GM21390 (cell line): ENCODE measurements at regions not wholly inside any gene's neighbourhood (a gene's known extent, or its start where the extent isn't known, plus 50 kb on each side); places are given as distances from the start of the nearest gene placed in this dataset.

Experiments
- ATAC-seq: cut with Tn5 transposase; IDR thresholded peaks from one replicate; pipeline ENCODE4 v1.9.1; 2021; ENCODE audit not compliant: unreplicated experiment

DNA sequence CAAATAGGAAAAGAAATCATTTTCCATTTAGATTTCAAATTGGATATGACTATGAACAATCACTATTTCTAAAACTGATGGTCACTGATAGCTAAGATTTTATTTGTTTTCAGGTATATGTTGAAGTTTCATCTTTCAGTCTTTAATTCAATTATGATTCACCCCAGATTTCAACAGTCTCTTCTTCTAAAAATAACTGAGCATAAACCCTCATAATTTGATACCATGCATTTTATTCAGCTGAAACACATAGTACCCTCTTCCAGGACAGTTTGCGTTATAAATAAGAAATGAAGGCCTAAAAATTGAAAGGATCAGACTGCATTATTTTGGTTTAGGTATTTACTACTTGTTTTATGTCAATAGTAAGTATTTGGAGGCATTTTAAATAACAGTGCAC lies 428.5 kb upstream of the NBEA start:
- ATAC-seq, result no peak

- ATAC-seq, result no peak
Measured at GRCh38 chr13:34515201-34515600, 426.9 kb upstream of the NBEA start.

- no peak for ATAC-seq
Measured at GRCh38 chr13:34521171-34521570, 420.9 kb upstream of the NBEA start.

DNA sequence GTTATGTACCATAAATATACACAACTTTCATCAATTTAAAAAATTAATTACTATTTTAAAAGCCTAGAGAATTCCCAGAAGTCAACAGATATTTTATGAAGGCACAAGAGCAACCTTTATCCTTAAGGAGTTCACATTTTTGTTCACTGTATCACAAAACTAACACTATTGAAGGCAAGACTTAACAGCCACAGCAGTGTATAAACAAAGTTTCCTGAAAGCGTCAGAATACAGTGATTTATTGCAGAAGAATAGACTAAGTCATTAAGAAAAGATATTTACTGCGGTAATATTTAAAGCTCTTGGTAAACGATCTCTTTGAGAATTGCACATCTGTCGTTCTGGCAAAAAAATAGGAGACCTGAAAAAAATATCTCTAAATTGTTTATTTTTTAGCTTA lies 419.3 kb upstream of the NBEA start:
- no peak for ATAC-seq

GRCh38 chr13:34523406-34523805 lies 418.7 kb upstream of the NBEA start:
- ATAC-seq, result no peak

DNA sequence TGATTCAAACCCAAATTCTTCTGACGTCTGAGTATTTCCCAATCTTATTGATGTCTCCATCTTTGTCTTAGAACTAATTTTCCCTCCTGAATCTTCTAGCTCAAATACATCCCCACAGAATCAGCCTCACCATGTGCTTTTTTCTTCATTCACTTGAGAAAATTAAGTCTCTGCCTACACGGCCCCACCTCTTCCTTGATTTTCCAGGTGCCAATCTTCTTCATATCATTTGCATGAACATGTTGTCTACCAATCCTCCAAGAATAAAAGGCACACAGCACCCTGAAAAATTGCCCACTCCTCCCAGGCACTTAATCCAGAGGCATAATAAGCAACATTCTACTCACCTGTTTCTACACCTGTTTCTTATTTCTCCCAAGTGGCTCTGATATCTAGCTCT lies 408.1 kb upstream of the NBEA start:
- no peak for ATAC-seq

GRCh38 chr13:34542321-34542720 lies 399.7 kb upstream of the NBEA start:
- ATAC-seq, result no peak

DNA sequence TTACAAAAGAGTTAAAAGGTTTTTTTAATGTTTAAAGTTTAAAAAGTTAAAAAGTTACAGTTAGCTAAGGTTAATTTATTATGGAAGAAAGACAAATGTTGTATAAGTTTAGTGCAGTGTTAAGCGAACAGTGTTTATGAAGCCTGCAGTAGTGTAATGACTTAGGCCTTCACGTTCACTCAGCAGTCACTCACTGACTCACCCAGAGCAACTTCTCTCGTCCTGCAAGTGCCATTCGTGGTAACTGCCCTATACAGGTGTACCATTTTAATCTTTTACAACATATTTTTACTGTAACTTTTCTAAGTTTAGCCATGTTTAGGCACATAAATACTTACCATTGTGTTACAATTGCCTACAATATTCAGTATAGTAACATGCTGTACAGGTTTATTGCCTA lies 398.2 kb upstream of the NBEA start:
- no peak for ATAC-seq

- ATAC-seq, result no peak
Measured at GRCh38 chr13:34545461-34545860, 396.6 kb upstream of the NBEA start.

- no peak for ATAC-seq
Measured at GRCh38 chr13:34546344-34547250, 395.5 kb upstream of the NBEA start.

DNA sequence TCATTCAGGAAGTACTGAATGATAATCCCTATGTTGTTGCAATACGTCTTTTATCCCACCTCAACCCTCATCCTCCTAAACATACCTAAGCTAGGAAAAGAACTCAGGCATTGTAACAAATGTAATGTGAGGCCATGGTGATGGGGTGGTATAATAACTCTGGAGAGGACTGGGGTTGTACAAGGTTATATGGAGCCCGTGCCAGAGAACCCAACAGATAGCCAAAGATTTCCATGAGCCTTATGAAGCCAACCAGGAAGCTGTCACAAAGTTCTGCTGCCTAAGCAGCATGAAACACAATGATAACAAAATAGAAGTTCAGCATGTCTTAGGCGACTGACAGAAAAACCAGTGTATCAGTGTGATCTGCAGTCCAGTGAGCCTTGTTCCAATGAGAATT lies 394.1 kb upstream of the NBEA start:
- no peak for ATAC-seq

DNA sequence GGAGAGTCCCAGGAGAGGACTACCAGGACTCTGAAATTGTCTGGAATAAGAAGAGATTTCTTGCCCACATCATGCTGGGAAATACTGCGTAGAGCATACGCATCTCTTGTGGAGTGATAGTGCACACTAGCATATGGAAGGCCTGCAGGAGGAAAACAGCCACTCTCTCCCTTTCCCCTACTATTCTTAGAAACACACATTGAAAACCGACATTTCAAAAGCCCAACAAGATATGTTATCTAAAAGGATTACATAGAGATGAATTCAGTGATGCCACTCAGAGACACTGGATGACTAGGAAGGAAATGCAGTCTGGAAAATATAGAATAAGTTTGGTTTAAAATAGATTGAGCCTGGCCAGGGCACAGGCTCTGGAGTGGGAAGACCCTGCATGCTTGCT lies 388.7 kb upstream of the NBEA start:
- ATAC-seq, result no peak

DNA sequence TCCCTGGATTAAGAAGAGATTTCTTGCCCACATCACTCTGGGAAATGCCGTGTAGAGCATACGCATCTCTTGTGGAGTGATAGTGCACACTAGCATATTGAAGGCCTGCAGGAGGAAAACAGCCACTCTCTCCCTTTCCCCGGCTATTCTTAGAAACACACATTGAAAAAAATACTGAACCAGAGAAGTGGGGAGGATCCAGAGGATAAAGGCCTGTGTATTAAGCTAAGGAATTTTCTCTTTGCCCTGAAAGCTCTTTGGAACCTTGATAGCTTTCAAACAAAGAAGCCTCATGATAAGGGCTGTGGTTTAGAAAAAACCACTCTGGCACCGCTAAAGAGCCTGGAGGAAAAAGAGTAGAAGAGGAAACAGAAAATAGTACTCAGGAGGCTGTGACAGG lies 386.1 kb upstream of the NBEA start:
- ATAC-seq, result no peak

DNA sequence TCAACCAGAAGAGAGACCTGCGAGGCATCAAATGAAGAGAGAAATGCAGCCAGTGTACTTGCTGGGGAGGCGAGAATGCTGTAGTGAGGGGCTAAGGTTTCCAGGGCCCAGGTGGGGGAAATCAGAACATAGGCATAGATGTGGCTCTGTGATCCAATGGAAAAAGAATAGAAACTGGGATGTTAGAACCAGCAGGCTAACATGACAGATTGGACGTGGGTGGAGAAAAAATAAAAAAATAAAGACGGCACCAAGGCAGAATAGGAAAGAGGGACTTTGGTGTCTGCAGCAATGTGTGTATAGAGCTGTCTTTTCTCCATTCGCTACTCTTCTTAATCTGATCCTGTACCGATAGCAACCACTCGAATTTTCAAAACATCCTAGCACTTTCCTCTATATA lies 381.0 kb upstream of the NBEA start:
- ATAC-seq, result no peak

GRCh38 chr13:34567597-34567996 lies 374.5 kb upstream of the NBEA start:
- ATAC-seq, result no peak

DNA sequence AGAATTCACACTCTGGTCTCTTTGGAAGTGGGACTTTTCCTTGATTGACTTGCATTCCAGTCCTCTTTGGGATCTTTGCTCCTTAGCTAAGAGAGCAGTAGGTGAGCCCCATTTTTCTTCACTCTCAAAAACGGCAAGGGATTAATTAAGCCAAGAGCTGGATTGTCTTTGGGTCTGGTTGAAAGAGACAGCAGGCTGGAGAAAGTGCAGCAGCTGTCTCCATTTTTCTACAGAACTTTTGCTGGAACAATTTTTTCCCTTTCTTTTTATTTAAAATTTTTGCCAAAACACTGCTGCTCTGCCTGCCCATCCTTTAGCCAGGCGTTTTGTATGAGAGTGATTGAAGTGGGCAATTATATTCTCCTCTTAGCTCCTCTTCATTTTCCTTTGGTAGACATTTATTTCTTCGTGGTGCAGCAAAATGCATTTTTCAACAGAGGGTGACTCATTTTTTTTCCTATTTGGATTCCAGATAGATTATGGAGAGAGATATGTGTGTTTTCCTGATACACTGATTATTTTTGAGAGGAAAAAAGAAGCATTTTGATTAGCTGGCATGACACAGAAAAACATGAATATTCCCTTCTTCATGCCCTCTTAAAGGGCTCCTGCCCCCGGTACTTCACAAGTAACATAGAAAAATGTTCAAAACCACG lies 371.2 kb upstream of the NBEA start:
- ATAC-seq, result no peak

GRCh38 chr13:34571716-34572115 lies 370.4 kb upstream of the NBEA start:
- ATAC-seq, result no peak

DNA sequence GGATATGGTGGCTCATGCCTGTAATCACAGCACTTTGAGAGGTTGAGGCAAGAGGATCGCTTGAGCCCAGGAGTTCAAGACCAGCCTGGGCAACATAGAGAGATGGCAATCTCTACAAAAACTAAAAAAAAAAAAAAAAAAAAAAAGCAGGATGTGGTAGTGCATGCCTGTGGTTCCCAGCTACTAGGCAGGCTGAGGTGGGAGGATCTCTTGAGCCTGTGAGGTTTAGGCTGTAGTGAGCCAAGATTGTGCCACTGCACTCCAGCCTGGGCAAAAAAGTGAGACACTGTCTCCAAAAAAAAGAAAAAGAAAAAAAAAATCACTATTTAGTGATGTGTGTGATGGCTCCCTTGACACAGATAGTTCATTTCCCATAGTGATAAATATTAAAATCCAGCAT lies 365.0 kb upstream of the NBEA start:
- ATAC-seq, result no peak

DNA sequence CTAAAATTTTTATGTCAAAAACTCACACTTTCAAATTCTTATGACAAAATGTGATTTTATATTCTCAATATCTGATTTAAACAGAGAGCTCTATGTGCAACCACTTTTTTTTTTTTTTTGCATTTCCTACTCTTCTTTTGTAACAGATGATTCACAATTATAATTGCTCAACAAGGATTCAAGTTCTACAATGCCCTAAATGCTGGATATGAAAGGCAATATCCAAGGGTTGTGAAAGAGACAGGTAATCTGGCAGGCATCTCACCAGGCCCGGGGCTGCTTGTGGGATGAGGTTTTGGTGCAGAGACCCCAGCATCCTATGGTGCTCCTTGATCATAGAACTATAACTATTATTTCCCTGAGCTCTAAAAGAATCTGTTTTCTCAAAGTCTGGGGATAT lies 363.6 kb upstream of the NBEA start:
- no peak for ATAC-seq

- ATAC-seq, result no peak
Measured at GRCh38 chr13:34578917-34579316, 363.2 kb upstream of the NBEA start.

GRCh38 chr13:34583181-34583580 lies 358.9 kb upstream of the NBEA start:
- ATAC-seq, result no peak

DNA sequence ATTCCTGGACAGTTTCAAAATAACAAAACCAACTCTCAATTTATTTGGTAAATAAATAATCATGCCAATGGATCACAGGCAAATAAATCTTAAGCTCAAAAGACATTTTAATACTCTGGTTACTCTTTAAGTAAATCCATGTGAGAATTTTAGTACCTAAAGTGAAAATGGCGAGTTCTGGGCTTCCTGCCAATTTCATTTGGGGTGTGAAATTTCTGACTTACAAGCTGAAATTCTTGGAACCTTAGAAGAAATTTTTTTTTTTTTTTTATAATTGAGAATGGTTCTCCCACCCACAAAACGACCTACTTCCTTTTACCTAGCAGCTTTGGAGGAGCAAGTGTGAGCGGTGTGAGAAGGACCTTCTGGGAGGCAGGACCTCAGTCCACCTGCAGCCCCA lies 354.5 kb upstream of the NBEA start:
- no peak for ATAC-seq

- no peak for ATAC-seq
Measured at GRCh38 chr13:34588362-34588761, 353.7 kb upstream of the NBEA start.
